RWPE2 (cell line): ENCODE measurements at regions not wholly inside any gene's neighbourhood (a gene's known extent, or its start where the extent isn't known, plus 50 kb on each side); places are given as distances from the start of the nearest gene placed in this dataset.
A peak's percentile ranks its signal among the peaks of the same experiment; 100 is the strongest.

Experiments used
- ATAC-seq: fragments of 200-7000 bp; cut with Tn5 transposase; 3 replicates; pipeline ENCODE4 v1.9.1; 2021; ENCODE audit warnings: low read depth
- DNase-seq: peaks from one replicate; pipeline ENCODE4 v3.0.0-alpha.2; 2020; ENCODE audit warnings: low spot score
- H3K27ac ChIP-seq: fragments of 450-650 bp; 2 replicates; pipeline ENCODE4 v1.5.1; 2017; ENCODE audit warnings: mild to moderate bottlenecking; ENCODE audit not compliant: poor library complexity, severe bottlenecking
- H3K27me3 ChIP-seq: fragments of 250-450 bp; sonication (Bioruptor Pico); 2 replicates; pipeline ENCODE4 v1.5.1; 2021; ENCODE audit warnings: mild to moderate bottlenecking, moderate library complexity; ENCODE audit not compliant: insufficient read depth, poor library complexity, severe bottlenecking
- H3K36me3 ChIP-seq: fragments of 250-450 bp; sonication (Bioruptor Pico); 2 replicates; pipeline ENCODE4 v1.5.1; 2020; ENCODE audit warnings: low read depth, mild to moderate bottlenecking, moderate library complexity
- H3K4me1 ChIP-seq: fragments of 250-450 bp; sonication (Bioruptor Pico); 2 replicates; pipeline ENCODE4 v1.5.1; 2021; ENCODE audit warnings: mild to moderate bottlenecking, moderate library complexity; ENCODE audit not compliant: insufficient read depth, poor library complexity, severe bottlenecking
- H3K4me3 ChIP-seq: fragments of 250-450 bp; sonication (Bioruptor Pico); 2 replicates; pipeline ENCODE4 v1.5.1; 2021; ENCODE audit warnings: mild to moderate bottlenecking, moderate library complexity; ENCODE audit not compliant: severe bottlenecking
- H3K9me3 ChIP-seq: fragments of 250-450 bp; sonication (Bioruptor Pico); 2 replicates; pipeline ENCODE4 v1.5.1; 2021; ENCODE audit warnings: mild to moderate bottlenecking, moderate library complexity; ENCODE audit not compliant: severe bottlenecking
- TF ChIP-seq, protein P1 (sequence below): fragments of 450-650 bp; IDR thresholded peaks from one replicate; pipeline ENCODE4 v1.5.1; 2017; ENCODE audit warnings: mild to moderate bottlenecking, moderate library complexity; ENCODE audit not compliant: poor library complexity, severe bottlenecking

GRCh38 chr2:138267161-138267901 is 234.2 kb upstream of the SPOPL start:
- H3K4me1 ChIP-seq, result peaks cover 20% of the 10 kb centered on the region
- no peak overlapping the region for H3K4me3 ChIP-seq
- peak; percentile 72 for ATAC-seq
- H3K9me3 ChIP-seq, result peaks cover 4% of the 10 kb centered on the region
- no peaks in the 10 kb centered on the region for H3K27me3 ChIP-seq
- H3K36me3 ChIP-seq, result no peaks in the 10 kb centered on the region; the same call in 1 of the 2 replicates
- TF ChIP-seq, protein P1, sequence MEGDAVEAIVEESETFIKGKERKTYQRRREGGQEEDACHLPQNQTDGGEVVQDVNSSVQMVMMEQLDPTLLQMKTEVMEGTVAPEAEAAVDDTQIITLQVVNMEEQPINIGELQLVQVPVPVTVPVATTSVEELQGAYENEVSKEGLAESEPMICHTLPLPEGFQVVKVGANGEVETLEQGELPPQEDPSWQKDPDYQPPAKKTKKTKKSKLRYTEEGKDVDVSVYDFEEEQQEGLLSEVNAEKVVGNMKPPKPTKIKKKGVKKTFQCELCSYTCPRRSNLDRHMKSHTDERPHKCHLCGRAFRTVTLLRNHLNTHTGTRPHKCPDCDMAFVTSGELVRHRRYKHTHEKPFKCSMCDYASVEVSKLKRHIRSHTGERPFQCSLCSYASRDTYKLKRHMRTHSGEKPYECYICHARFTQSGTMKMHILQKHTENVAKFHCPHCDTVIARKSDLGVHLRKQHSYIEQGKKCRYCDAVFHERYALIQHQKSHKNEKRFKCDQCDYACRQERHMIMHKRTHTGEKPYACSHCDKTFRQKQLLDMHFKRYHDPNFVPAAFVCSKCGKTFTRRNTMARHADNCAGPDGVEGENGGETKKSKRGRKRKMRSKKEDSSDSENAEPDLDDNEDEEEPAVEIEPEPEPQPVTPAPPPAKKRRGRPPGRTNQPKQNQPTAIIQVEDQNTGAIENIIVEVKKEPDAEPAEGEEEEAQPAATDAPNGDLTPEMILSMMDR, result no peak
- no peak for DNase-seq
- peak overlapping the region; percentile 89 for H3K27ac ChIP-seq

DNA sequence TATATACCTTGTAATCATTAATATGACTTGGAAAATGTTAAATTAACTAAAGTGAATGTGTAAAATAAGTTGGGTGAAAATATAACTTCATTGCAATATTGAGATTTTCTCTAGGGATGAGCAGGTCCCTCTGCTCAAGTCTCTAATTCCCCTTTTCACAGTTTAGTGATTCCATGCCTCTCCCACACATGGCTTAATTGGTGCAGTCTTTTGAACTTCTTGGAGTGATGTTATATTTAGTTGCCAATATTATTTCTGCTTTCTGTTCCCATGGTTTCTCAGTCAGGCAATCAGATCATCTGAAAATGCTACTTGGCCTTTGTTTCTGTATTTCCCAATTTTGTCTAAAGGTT is 233.7 kb upstream of the SPOPL start:
- ATAC-seq (no peak), DNase-seq (no peak)
- TF ChIP-seq, protein P1, result no peak
- H3K4me3 ChIP-seq, result no peak overlapping the region
- no peaks in the 10 kb centered on the region for H3K27me3 ChIP-seq
- peaks cover 20% of the 10 kb centered on the region for H3K4me1 ChIP-seq
- H3K9me3 ChIP-seq, result peaks cover 4% of the 10 kb centered on the region
- H3K36me3 ChIP-seq, result no peaks in the 10 kb centered on the region; the same call in 1 of the 2 replicates
- H3K27ac ChIP-seq, result peak overlapping the region; percentile 89

DNA sequence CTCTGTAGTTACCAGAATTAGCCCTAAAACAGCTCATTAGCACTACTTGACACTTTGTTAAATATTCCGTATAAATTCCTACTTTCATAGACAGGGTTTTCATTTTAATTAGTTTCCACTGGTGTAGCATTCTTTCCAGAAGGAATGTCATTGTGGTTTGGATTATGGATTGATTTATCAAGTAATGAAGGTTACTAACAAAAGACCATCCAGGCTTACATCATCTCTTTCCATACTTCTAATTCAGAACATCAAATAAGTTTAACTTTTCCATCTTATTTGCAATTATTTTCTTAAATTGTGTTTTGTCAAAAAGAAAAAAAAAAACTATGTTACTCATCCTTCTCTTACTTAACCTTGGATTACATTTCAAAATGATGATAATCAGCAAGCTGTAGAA is 231.8 kb upstream of the SPOPL start:
- TF ChIP-seq, protein P1, result no peak

DNA sequence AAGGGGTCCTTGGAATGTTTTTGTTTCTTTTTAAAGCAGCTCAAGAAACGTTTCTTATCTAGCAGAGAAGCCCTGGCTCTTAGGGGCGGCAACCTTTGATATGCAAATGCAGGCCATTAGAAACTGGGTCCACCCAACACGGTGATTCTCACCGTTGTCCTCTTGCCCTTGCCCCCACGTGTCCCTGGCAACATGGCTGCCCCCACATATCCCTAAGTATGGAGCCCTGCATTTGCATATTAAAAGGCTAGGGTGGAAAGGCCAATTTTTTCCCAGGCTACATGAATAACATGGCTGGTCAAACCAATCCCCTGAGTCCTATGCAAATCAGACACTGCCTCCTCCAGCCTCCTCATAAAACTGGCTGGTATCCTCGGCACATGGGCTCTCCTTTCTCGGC is 230.1 kb upstream of the SPOPL start:
- Histone ChIP-seq H3K4me3 (no peak overlapping the region), H3K9me3 (peaks cover 10% of the 10 kb centered on the region), H3K27me3 (no peaks in the 10 kb centered on the region), H3K4me1 (peaks cover 45% of the 10 kb centered on the region), H3K27ac (no peak overlapping the region), H3K36me3 (no peaks in the 10 kb centered on the region; the same call in 1 of the 2 replicates)
- ATAC-seq, result no peak
- TF ChIP-seq, protein P1, result no peak
- DNase-seq, result no peak

More for the DNA sequence above, 231.8 kb upstream of the SPOPL start:
- DNase-seq (no peak), ATAC-seq (no peak)
- Histone ChIP-seq H3K9me3 (peaks cover 10% of the 10 kb centered on the region), H3K4me1 (peaks cover 29% of the 10 kb centered on the region), H3K27me3 (no peaks in the 10 kb centered on the region), H3K27ac (no peak overlapping the region), H3K36me3 (no peaks in the 10 kb centered on the region; the same call in 1 of the 2 replicates), H3K4me3 (no peak overlapping the region)
